ENCODE measurements at regions not wholly inside any gene's neighbourhood (a gene's known extent, or its start where the extent isn't known, plus 50 kb on each side); places are given as distances from the start of the nearest gene placed in this dataset.

GRCh38 chr3:106963442-106963841 is 413.8 kb upstream of the CCDC54 start:
- TF ChIP-seq CTCF (IDR thresholded peaks at IDR 0.05; ENCODE audit: borderline replicate concordance, extremely low read depth, low read length, poor library complexity, severe bottlenecking): no peak
- TF ChIP-seq EZH2 (IDR thresholded peaks at IDR 0.05; ENCODE audit: borderline replicate concordance, low read depth, low read length, severe bottlenecking): no peak
